ENCODE measurements at regions not wholly inside any gene's neighbourhood (a gene's known extent, or its start where the extent isn't known, plus 50 kb on each side); places are given as distances from the start of the nearest gene placed in this dataset.

GRCh38 chr20:52843425-52843824, 128.7 kb upstream of the TSHZ2 start:
- TF ChIP-seq, protein P1, sequence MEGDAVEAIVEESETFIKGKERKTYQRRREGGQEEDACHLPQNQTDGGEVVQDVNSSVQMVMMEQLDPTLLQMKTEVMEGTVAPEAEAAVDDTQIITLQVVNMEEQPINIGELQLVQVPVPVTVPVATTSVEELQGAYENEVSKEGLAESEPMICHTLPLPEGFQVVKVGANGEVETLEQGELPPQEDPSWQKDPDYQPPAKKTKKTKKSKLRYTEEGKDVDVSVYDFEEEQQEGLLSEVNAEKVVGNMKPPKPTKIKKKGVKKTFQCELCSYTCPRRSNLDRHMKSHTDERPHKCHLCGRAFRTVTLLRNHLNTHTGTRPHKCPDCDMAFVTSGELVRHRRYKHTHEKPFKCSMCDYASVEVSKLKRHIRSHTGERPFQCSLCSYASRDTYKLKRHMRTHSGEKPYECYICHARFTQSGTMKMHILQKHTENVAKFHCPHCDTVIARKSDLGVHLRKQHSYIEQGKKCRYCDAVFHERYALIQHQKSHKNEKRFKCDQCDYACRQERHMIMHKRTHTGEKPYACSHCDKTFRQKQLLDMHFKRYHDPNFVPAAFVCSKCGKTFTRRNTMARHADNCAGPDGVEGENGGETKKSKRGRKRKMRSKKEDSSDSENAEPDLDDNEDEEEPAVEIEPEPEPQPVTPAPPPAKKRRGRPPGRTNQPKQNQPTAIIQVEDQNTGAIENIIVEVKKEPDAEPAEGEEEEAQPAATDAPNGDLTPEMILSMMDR (IDR thresholded peaks at IDR 0.05; ENCODE audit: borderline replicate concordance, extremely low read depth, low read length, poor library complexity, severe bottlenecking): no peak
- TF ChIP-seq EZH2 (IDR thresholded peaks at IDR 0.05; ENCODE audit: borderline replicate concordance, low read depth, low read length, severe bottlenecking): peak; percentile 31
